GM18502 (cell line): ENCODE measurements at regions not wholly inside any gene's neighbourhood (a gene's known extent, or its start where the extent isn't known, plus 50 kb on each side); places are given as distances from the start of the nearest gene placed in this dataset.
A peak's percentile ranks its signal among the peaks of the same experiment; 100 is the strongest.
"Not testable (repeated sequence)": the region's sequence is repeated elsewhere in the genome, so short reads cannot be mapped to it uniquely, and the experiment has no call there.

ENCODE experiments used
- ATAC-seq: cut with Tn5 transposase; IDR thresholded peaks from one replicate; pipeline ENCODE4 v1.9.1; 2021; ENCODE audit warnings: mild to moderate bottlenecking; ENCODE audit not compliant: unreplicated experiment, poor library complexity

DNA sequence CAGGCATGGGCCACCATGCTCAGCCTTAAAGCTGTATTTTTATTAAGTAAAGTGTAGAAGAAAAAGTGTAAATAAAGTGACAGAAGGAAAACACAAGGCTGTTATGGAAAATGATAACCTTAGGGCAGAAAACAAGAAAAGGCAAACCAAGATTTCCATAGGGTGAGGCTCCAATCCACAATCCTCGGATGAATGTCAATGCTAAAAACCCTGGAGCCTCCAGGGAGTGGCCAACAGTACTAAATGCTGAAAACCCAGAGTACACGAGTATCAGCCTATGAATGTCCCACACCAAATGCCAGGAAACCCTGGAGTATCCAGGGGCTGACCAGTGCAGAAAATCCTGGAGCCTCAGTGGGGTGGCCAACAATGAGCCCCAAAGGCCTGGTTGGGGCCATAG lies 292.6 kb downstream of the RPIA start:
- not testable (repeated sequence) for ATAC-seq

DNA sequence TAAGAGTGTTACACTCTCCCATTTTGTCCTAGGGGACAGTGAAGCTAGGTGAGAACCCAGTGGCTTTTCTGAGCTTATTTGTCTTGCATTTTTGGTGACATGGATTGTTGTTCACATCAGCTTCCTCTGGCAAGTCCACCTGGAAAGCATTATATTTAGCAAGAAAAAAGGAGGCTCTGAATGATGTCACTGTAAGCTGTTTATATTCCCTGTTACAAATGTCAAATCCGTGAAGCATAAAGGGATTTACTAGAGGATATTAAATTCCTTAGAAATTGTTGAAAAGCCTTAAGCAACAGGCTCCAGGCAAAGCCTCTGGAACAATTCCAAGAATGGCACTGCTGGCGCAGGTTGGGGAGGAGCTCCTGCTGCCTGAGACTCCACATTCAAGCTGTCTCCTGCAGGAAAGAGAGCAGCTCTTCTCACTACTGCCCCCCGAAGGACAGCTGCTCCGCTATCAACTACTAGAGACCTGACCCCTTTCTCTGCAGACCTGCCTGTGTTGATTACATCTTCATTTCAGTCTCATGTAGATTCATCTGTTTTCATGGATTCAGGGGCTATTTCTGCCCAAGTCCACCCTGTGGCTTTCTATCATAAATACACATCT lies 295.4 kb downstream of the RPIA start:
- not testable (repeated sequence) for ATAC-seq

DNA sequence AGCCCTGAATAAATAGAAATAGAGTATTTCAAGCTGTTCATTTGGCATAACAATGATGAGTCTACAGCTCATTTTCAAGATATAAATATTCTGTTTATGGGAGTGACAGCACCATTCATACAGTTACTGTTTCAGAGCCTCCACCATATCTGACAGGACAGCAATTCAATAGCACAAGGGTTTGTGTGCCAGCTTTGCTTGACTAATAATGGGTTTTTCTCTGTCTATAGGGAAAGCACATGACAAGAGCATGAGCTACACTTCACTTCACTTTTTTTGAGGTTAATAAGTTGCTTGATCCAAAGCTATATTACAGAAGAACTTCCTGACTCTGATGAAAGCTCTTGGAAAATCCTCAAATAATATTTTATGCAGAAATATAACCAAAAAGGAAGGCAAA lies 297.1 kb downstream of the RPIA start:
- ATAC-seq, result not testable (repeated sequence)

DNA sequence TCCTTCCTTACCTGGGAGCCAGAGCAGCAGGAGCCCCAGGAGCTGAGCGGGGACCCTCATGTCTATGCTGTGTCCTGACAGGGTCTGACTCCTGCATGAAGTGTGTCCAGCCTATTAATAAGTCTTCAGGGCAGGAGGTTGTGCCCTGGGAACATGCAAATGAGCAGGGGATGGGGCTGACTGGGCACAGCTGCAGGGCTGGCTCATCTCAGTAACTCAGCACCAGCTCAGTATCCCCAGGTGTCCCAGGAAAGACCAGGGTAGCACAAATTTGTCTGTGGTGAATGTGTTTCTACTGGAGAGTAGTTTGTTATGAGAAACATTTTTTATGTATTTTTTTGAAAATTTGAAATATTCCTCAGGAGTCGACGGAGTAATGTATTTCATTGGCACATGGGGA lies 301.3 kb downstream of the RPIA start:
- ATAC-seq, result not testable (repeated sequence)

DNA sequence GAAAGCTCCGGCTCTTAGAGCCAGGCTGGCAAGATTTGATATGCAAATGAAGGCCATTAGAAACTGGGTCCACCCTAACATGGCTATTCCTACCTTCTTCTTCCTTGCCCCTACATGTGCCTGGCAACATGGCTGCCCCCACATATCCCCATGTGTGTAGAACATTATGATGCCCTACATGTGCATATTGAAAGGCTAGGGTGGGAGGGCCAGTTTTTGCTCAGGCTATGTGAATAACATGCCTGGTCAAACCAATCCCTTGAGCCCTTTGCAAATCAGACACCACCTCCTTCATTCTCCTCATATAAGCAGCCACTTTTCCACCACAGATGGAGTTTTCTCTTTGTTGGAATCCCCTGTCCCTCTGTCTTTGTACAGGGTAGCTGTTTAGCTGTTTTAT lies 303.4 kb downstream of the RPIA start:
- ATAC-seq, result not testable (repeated sequence)

DNA sequence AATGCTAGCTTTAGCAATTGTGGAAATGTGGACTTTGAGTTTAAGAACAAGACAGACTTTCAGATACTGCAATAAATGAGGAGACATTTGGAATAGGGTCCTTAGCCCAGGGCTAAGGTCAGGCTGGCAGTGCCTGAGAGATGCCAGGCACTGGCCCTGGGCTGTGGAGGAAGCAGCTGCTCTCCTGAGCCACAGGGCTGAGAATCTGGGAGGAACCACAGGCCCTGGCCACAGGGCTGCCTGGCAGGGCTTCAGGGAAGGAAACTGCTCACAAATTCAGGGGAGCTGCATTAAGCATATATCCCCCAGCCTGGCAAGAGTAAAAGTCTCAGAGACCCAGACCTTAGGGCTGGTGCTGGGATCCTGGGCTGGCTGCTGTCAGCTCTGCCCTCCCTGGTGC lies 305.1 kb downstream of the RPIA start:
- ATAC-seq, result not testable (repeated sequence)

DNA sequence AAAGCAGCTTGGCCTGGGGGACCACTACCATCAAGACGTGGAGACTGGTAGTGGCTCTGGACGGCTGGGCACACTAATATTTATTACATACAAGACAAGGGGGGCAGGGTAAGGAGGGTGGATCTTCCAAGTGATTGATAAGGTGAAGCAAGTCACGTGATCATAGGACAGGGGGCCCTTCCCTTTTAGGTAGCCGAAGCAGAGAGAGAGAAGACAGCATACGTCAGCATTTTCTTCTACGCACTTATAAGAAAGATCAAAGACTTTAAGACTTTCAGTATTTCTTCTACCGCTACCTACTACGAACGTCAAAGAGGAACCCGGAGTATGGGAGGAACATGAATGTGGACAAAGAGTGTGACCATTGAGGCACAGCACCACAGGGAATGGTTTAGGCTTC lies 307.9 kb downstream of the RPIA start:
- ATAC-seq, result no peak

DNA sequence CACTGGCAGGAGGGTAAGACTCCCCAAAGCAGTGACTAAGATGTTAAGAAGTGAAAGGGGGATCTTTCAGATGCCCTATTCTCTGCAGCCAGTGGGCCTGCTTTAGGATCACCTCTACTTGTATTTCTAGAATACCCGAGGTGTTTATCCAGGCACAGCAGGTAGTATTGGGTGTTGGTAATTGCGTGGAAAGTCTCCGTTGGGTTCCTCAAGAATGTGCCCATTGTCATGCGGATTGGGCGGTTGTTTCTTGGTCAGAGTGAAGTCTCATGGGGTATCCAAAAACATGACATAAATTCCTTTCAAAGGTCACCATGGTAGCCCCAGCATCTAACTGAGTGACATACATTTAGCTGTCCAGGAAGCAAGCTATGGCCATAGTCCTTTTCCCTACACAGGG lies 308.8 kb downstream of the RPIA start:
- no peak for ATAC-seq

DNA sequence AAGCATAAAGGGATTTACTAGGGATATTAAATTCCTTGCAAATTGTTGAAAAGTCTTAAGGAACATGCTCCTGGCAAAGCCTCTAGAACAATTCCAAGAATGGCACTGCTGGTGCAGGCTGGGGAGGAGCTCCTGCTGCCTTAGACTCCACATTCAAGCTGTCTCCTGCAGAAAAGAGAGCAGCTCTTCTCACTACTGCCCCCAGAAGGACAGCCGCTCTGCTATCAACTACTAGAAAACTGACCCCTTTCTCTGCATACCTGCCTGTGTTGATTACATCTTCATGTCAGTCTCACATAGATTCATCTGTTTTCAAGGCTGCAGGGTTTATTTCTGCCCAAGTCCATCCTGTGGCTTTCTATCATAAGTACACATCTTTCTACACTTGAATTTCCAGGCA lies 312.8 kb downstream of the RPIA start:
- ATAC-seq, result not testable (repeated sequence)

DNA sequence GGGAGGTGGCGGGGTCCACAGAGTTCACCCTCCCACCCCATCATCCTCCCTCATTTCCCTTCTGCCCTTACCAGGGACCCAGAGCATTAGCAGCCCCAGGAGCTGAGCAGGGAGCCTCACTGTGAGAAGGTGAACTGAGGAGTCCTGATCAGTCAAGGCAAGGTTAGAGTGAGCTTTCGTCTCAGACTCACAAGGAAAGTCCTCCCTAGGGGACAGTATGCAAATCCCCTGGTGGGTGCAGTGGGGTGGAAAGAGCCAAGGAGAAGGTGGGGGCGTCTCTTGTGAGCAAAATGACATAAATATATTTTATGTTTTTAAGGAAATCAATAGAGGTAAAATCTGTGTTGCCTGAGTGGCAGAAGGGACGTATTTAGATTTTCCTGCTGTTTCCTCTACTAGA lies 329.1 kb downstream of the RPIA start:
- ATAC-seq, result not testable (repeated sequence)

DNA sequence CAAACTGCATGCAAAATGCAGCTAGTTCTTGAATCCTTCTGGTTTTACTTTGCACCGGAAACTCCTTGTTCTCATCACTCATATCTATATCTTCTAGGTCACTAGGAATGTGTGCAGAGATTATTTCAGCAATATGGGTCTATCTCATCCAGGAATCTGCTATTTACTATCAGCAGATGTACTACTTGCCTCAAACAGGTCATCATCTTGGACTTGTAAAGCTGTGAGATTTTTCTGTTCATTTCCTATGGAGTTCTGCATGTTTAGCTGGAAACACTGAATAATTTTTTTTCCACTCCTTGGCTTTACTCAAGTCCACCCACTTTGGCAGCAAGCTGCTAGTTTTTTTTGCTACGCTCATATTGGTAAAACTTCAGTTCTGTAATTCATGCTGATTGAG lies 334.8 kb downstream of the RPIA start:
- not testable (repeated sequence) for ATAC-seq

DNA sequence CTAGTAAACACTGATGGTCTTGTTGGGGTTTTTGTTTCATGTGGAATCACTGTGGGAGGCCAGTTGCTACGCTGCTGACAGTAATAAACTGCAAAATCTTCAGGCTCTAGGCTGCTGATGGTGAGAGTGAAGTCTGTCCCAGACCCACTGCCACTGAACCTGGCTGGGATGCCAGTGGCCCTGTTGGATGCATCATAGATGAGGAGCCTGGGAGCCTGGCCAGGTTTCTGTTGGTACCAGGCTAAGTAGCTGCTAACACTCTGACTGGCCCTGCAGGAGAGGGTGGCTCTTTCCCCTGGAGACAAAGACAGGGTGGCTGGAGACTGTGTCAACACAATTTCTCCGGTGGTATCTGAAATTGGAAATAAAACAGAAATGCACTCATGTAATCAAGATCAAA lies 335.6 kb downstream of the RPIA start:
- ATAC-seq, result not testable (repeated sequence)

DNA sequence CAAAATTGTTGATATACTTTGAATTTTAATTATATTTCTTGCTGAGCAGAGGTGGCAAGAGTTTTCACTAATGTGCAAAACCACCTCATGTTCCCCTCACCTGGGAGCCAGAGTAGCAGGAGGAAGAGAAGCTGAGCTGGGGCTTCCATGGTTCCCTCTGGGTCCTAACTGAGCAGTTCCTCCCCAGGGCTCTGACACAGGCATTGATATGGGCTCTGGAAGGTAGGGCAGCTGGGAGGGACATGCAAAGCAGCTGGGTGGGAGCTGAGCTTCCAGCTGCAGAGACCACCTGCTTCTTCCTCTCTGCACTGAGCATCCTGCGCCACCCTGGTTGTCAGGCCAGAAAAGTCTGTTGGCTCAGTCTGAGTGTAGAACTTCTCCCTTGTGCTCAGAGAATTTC lies 336.1 kb downstream of the RPIA start:
- not testable (repeated sequence) for ATAC-seq

DNA sequence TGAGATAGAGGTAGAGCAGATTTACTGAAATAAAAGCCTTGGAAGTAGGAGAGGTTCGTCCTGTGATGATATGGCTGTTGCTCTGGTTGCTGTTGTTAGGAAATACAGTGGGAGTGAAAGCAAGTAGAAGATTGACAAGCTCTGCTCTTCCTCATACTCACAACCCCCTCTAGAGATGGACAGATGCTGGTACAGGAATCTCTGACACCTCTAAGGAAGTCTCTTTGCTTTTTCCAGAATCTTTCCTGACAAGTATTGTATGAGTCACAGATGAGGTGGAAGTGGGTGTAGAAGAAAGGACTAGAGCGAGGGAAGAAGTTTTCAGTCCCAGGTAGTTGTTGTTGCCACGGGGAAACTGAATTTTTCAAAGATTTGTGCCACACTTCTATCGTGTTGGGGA lies 337.8 kb downstream of the RPIA start:
- not testable (repeated sequence) for ATAC-seq

DNA sequence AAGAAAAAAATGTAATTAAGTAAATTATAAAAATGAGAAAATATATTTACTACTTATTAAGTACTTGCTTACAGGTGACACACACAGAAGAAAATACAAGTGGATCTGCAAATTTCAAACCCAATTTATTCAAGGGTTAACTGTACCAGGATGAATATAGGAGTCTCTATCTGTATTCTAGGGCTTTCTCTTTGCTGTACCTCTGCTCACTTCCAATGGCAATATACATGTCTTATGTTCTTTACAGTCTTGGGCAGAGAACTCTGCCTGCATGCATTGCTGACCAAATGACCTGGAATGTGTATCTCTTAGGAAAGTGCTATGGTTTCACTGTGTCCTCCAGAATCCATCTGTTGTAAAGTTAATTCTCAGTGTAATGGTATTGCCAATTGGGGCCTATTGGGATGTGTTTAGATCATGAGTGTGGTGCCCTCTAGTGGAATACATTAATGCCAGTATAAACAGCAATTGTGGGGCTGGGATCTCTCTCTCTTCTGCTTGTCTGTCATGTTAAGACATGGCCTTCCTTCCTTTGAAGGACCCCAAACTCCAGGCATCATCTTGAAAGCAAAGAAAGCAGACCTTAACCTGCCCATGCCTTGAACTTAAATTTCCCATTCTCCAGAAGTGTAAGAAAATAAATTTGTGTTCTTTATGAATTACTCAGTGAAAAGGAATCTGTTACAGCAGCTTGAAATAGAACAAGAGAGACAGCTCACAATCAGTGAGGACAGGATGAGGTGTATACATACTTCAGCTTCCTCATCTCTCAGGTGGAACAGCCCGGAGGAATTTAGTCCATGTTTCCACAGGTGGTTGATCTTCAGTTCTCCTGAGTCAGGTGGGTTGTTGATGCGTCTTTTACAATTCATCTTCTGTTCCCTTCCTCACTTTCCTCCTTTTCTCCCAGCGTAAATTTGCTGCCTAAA lies 356.9 kb downstream of the RPIA start:
- ATAC-seq, result peak; percentile 68

DNA sequence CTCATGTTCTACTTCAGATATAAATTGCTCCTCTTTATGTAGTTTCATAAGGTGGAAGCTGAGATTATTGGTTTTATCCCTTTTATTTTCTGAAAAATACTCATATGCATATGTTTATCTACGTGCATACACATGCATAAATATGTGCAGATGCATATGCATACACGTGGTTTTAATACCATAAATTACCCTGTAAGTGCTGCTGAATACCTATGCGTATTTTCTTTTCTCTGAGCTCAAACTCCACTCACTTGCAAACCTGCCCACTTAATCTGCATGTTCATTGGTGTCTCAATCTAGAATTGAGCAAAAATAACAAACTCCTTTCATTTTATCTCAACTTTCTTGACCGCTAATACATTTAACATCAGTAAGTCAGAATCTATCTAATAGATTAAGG lies 367.1 kb downstream of the RPIA start:
- not testable (repeated sequence) for ATAC-seq

DNA sequence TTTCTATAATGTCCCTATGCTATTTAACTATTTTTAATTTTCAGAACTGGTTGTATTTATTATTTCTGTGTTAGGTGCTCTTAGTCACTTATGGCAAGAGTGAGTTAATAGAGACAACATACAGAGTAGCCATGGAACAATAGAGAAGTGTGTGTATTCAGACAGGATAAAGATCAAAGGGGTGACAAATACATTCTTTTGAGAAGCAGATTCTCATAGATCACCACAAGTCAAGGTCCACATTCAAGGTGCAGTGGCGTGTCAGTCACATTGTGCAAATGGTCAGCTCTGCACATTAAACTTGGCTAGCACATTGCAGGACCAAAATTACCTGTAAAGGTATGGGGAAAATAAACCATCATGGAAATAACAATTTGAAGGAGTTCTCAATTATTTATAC lies 369.7 kb downstream of the RPIA start:
- not testable (repeated sequence) for ATAC-seq

DNA sequence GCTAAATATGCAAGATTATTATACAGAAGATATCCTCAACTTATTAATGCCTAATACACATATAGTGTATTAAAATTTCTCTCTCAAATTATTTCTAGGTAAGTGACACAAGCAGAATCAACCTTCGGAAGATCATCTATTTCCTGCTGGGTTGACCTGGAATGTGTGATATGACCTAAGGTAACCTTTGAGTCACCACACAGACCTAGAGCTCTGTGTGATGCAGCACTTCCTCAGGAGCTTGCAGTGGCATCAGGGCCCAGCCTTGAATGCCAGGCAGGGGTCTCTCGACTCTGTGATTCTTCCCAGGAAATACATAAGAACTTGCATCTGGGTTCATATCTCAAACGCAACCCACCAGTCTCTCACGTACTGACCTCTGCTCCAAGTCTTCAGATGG lies 385.3 kb downstream of the RPIA start:
- ATAC-seq, result not testable (repeated sequence)

DNA sequence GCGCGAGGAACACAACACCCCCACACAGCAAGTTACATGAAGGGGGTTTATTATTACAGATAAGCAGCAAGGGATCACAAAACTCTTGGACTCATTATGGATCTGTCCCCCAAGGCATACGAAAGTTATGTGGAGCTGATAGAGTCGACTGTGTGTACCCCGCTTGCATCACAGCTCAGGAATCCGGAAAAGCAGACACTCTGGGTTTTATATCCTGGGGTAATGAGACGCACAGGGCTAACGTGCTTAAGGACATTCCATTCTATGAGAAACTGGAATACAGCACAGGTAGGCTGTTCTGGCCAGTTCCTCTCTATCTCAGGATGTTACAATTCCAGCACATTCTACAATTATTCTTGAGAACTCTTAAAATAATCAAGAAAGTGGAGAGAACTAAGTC lies 401.4 kb downstream of the RPIA start:
- not testable (repeated sequence) for ATAC-seq

DNA sequence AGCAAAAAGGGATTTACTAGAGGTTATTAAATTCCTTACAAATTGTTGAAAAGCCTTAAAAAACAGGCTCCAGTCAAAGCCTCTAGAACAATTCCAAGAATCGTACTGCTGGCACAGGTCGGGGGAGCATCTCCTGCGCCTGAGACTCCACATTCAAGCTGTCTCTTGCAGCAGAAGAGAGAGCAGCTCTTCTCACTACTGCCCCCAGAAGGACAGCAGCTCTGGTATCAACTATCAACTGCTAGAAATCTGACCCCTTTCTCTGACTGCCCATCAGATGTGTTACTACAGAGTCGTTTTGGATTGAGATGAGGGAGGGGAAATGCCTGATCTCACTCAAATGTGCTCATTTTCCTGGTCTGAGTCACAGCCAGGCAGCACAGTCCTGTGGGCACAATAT lies 403.6 kb downstream of the RPIA start:
- ATAC-seq, result not testable (repeated sequence)

DNA sequence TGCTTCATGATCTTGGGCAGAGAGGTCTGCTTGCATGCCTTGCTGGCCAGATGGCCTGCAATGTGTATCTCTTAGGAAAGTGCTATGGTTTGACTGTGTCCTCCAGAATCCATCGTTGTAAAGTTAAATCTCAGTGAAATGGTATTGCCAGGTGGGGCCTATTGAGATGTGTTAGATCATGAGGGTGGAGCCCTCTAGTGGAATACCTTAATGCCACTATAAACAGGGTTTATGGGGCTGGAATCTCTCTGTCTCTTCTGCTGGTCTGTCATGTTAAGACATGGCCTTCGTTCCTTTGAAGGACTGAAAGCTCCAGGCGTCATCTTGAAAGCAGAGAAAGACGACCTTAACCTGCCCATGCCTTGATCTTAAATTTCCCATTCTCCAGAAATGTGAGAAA lies 411.1 kb downstream of the RPIA start:
- ATAC-seq, result not testable (repeated sequence)
